GM12891 (cell line): ENCODE measurements at regions not wholly inside any gene's neighbourhood (a gene's known extent, or its start where the extent isn't known, plus 50 kb on each side); places are given as distances from the start of the nearest gene placed in this dataset.

ENCODE experiments used
- PAX5 ChIP-seq: IDR thresholded peaks from 2 replicates; pipeline ENCODE4 v1.6.1; 2011; ENCODE audit warnings: low read length, moderate library complexity, mild to moderate bottlenecking; ENCODE audit not compliant: insufficient read depth, severe bottlenecking
- POLR2A ChIP-seq: IDR thresholded peaks from 2 replicates; pipeline ENCODE4 v1.6.1; 2011; ENCODE audit warnings: low read depth, low read length, control low read depth
- POLR2AphosphoS5 ChIP-seq: IDR thresholded peaks from 2 replicates; pipeline ENCODE4 v1.6.1; 2011; ENCODE audit warnings: low read depth, low read length, control low read depth
- TAF1 ChIP-seq: IDR thresholded peaks from 2 replicates; pipeline ENCODE4 v1.6.1; 2011; ENCODE audit warnings: low read depth, low read length, control low read depth

DNA sequence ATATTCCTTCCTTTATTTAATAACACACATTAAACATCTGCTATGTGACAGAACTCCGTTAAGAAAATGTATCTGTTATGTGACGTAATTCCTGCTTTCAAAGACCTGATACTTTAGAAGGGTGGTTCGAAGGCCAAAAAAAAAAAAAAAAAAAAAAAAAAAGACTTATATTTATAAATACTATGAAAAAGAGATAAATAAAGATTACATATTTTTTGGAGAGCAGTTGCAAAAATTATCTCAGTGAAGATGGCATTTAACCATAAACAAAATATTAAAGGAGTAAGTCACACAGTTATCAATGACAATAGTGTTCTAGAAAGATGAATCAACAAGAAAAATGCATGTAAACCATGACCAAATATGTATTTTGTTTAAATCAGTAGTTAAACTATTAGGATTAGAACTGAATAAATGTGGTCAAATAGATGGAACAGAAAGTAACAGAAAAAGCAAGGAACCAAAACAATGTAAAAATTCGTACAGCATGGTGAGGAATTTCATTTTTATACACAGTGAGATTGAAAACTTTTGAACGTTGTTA is 612.3 kb upstream of the SLITRK5 start:
- TF ChIP-seq POLR2AphosphoS5: no peak
- TF ChIP-seq POLR2A: no peak
- no peak for TF ChIP-seq PAX5
- TF ChIP-seq TAF1: no peak
